HEK293 (cell line): ENCODE measurements at regions not wholly inside any gene's neighbourhood (a gene's known extent, or its start where the extent isn't known, plus 50 kb on each side); places are given as distances from the start of the nearest gene placed in this dataset.
A peak's percentile ranks its signal among the peaks of the same experiment; 100 is the strongest.

Experiments
- CTCF ChIA-PET: fragments of 350-600 bp; formaldehyde crosslinking; extraction: SDS; loops from one replicate; lab custom pipeline; 2021; ENCODE audit warnings: antibody characterized with exemption; lab: Yijun Ruan, JAX
- POLR2A ChIA-PET: fragments of 300-600 bp; formaldehyde crosslinking; extraction: SDS; loops from one replicate; lab custom pipeline; 2020; ENCODE audit warnings: antibody characterized with exemption, inconsistent platforms; lab: Yijun Ruan, JAX
- H3K27ac ChIP-seq: fragments of 200-500 bp; sonication (Bioruptor generic); 2 replicates; pipeline ENCODE4 v1.5.1; 2014; ENCODE audit warnings: low read depth, low read length, control low read depth, inconsistent platforms; ENCODE audit errors: extremely low read depth
- H3K36me3 ChIP-seq, 2 experiments: fragments of 200-500 bp in 1 of 2; sonication (Bioruptor generic) in 1 of 2; 1 replicate in 1 of 2; 2 replicates in 1 of 2; pipeline ENCODE4 v1.5.1; 2014 to 2017; ENCODE audit warnings: inconsistent platforms in 2 of 2, low read length in 2 of 2; ENCODE audit not compliant: control insufficient read depth in 2 of 2, insufficient read depth in 1 of 2
- H3K4me1 ChIP-seq: fragments of 200-500 bp; sonication (Bioruptor generic); 2 replicates; pipeline ENCODE4 v1.5.1; 2014; ENCODE audit warnings: mild to moderate bottlenecking, low read length, inconsistent platforms; ENCODE audit not compliant: control insufficient read depth, insufficient read depth
- H3K4me3 ChIP-seq: 2 replicates; pipeline ENCODE4 v1.5.1; 2011; ENCODE audit warnings: low read depth, mild to moderate bottlenecking, control low read depth, low read length, moderate library complexity
- H3K9me3 ChIP-seq: fragments of 200-500 bp; sonication (Bioruptor generic); 2 replicates; pipeline ENCODE4 v1.5.1; 2014; ENCODE audit warnings: low read depth, low read length, inconsistent platforms; ENCODE audit not compliant: control insufficient read depth, insufficient read depth
- AEBP2 ChIP-seq: fragments of 450-650 bp; formaldehyde crosslinking; IDR thresholded peaks from 2 replicates; pipeline ENCODE4 v1.5.1; 2016; ENCODE audit warnings: missing biosample characterization, missing genetic modification characterization, borderline replicate concordance
- KLF8 ChIP-seq: fragments of 450-650 bp; formaldehyde crosslinking; IDR thresholded peaks from 2 replicates; pipeline ENCODE4 v1.5.1; 2016; ENCODE audit warnings: missing biosample characterization, missing genetic modification characterization
- SP2 ChIP-seq: fragments of 450-650 bp; formaldehyde crosslinking; IDR thresholded peaks from 2 replicates; pipeline ENCODE4 v1.5.1; 2016; ENCODE audit warnings: missing biosample characterization, missing genetic modification characterization
- ZBTB10 ChIP-seq: fragments of 450-650 bp; formaldehyde crosslinking; IDR thresholded peaks from 2 replicates; pipeline ENCODE4 v1.5.1; 2016; ENCODE audit warnings: missing biosample characterization, missing genetic modification characterization
- ZEB2 ChIP-seq: fragments of 450-650 bp; formaldehyde crosslinking; IDR thresholded peaks from 2 replicates; pipeline ENCODE4 v1.5.1; 2016; ENCODE audit warnings: missing biosample characterization, missing genetic modification characterization
- ZNF132 ChIP-seq: fragments of 450-650 bp; formaldehyde crosslinking; IDR thresholded peaks from 2 replicates; pipeline ENCODE4 v1.5.1; 2017; ENCODE audit warnings: missing biosample characterization, missing genetic modification characterization, borderline replicate concordance
- ZNF146 ChIP-seq: fragments of 450-650 bp; formaldehyde crosslinking; IDR thresholded peaks from 2 replicates; pipeline ENCODE4 v1.5.1; 2016; ENCODE audit warnings: missing biosample characterization, missing genetic modification characterization
- ZNF2 ChIP-seq: fragments of 450-650 bp; formaldehyde crosslinking; IDR thresholded peaks from 2 replicates; pipeline ENCODE4 v1.5.1; 2016; ENCODE audit warnings: missing biosample characterization, missing genetic modification characterization
- ZNF211 ChIP-seq: fragments of 450-650 bp; formaldehyde crosslinking; IDR thresholded peaks from 2 replicates; pipeline ENCODE4 v1.5.1; 2016; ENCODE audit warnings: low read depth, missing biosample characterization, missing genetic modification characterization
- ZNF248 ChIP-seq: fragments of 450-650 bp; formaldehyde crosslinking; IDR thresholded peaks from 2 replicates; pipeline ENCODE4 v1.5.1; 2017; ENCODE audit warnings: missing biosample characterization, missing genetic modification characterization
- ZNF266 ChIP-seq: fragments of 450-650 bp; formaldehyde crosslinking; IDR thresholded peaks from 2 replicates; pipeline ENCODE4 v1.5.1; 2016; ENCODE audit warnings: missing biosample characterization, missing genetic modification characterization, low read depth
- ZNF292 ChIP-seq: fragments of 450-650 bp; formaldehyde crosslinking; IDR thresholded peaks from 2 replicates; pipeline ENCODE4 v1.5.1; 2016; ENCODE audit warnings: low read depth, missing biosample characterization, missing genetic modification characterization, borderline replicate concordance
- ZNF302 ChIP-seq: fragments of 450-650 bp; formaldehyde crosslinking; IDR thresholded peaks from 2 replicates; pipeline ENCODE4 v1.5.1; 2016; ENCODE audit warnings: missing biosample characterization, missing genetic modification characterization, low read depth
- ZNF366 ChIP-seq: fragments of 450-650 bp; formaldehyde crosslinking; conservative IDR thresholded peaks from 2 replicates; pipeline ENCODE4 v1.5.1; 2016; ENCODE audit warnings: missing biosample characterization, missing genetic modification characterization
- ZNF416 ChIP-seq: fragments of 450-650 bp; formaldehyde crosslinking; IDR thresholded peaks from 2 replicates; pipeline ENCODE4 v1.5.1; 2016; ENCODE audit warnings: missing biosample characterization, missing genetic modification characterization
- ZNF423 ChIP-seq: fragments of 450-650 bp; formaldehyde crosslinking; IDR thresholded peaks from 2 replicates; pipeline ENCODE4 v1.5.1; 2016; ENCODE audit warnings: missing biosample characterization, missing genetic modification characterization
- ZNF580 ChIP-seq: fragments of 450-650 bp; formaldehyde crosslinking; IDR thresholded peaks from 2 replicates; pipeline ENCODE4 v1.5.1; 2016; ENCODE audit warnings: missing biosample characterization, missing genetic modification characterization
- ZNF621 ChIP-seq: fragments of 450-650 bp; formaldehyde crosslinking; IDR thresholded peaks from 2 replicates; pipeline ENCODE4 v1.5.1; 2017; ENCODE audit warnings: missing biosample characterization, missing genetic modification characterization
- ZNF629 ChIP-seq: fragments of 450-650 bp; formaldehyde crosslinking; IDR thresholded peaks from 2 replicates; pipeline ENCODE4 v1.5.1; 2017; ENCODE audit warnings: missing biosample characterization, missing genetic modification characterization
- ZNF660 ChIP-seq: fragments of 450-650 bp; IDR thresholded peaks from 2 replicates; pipeline ENCODE4 v1.5.1; 2018; ENCODE audit warnings: missing biosample characterization, mild to moderate bottlenecking, missing genetic modification characterization
- ZNF777 ChIP-seq: fragments of 450-650 bp; formaldehyde crosslinking; IDR thresholded peaks from 2 replicates; pipeline ENCODE4 v1.5.1; 2017; ENCODE audit warnings: missing biosample characterization, missing genetic modification characterization, borderline replicate concordance
- ZNF843 ChIP-seq: fragments of 450-650 bp; formaldehyde crosslinking; IDR thresholded peaks from 2 replicates; pipeline ENCODE4 v1.5.1; 2016; ENCODE audit warnings: missing biosample characterization, missing genetic modification characterization
- TF ChIP-seq, protein P1 (sequence below): fragments of 450-650 bp; formaldehyde crosslinking; IDR thresholded peaks from 2 replicates; pipeline ENCODE4 v1.5.1; 2016; ENCODE audit warnings: missing biosample characterization, missing genetic modification characterization
- TF ChIP-seq, protein P2 (sequence below): fragments of 450-650 bp; formaldehyde crosslinking; IDR thresholded peaks from 2 replicates; pipeline ENCODE4 v1.5.1; 2016; ENCODE audit warnings: missing biosample characterization, missing genetic modification characterization

- TF ChIP-seq ZNF423 (tag by site-specific recombination): no peak
- TF ChIP-seq ZNF629 (tag by site-specific recombination): peak; percentile 35; the same call in 1 of the 2 replicates
- no peak for TF ChIP-seq ZNF248 (tag by site-specific recombination)
- TF ChIP-seq, protein P1, sequence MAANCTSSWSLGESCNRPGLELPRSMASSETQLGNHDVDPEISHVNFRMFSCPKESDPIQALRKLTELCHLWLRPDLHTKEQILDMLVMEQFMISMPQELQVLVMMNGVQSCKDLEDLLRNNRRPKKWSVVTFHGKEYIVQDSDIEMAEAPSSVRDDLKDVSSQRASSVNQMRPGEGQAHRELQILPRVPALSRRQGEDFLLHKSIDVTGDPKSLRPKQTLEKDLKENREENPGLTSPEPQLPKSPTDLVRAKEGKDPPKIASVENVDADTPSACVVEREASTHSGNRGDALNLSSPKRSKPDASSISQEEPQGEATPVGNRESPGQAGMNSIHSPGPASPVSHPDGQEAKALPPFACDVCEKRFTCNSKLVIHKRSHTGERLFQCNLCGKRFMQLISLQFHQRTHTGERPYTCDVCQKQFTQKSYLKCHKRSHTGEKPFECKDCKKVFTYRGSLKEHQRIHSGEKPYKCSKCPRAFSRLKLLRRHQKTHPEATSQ (tag by site-specific recombination): no peak
- TF ChIP-seq ZNF266 (tag by site-specific recombination): no peak; the same call in 1 of the 2 replicates
- no peak for TF ChIP-seq ZNF211 (tag by site-specific recombination)
- TF ChIP-seq ZNF302: no peak
- TF ChIP-seq ZNF621 (tag by site-specific recombination): no peak
- TF ChIP-seq ZNF580 (tag by site-specific recombination): no peak; the same call in 1 of the 2 replicates
- no peak for TF ChIP-seq SP2 (tag by site-specific recombination)
- TF ChIP-seq ZNF366: 0 out of 2 replicates have a peak, but pooled peaks have one; percentile 7
- TF ChIP-seq AEBP2 (tag by site-specific recombination): no peak
- no peak for TF ChIP-seq ZNF416 (tag by site-specific recombination)
- no peak for TF ChIP-seq KLF8
- TF ChIP-seq, protein P2, sequence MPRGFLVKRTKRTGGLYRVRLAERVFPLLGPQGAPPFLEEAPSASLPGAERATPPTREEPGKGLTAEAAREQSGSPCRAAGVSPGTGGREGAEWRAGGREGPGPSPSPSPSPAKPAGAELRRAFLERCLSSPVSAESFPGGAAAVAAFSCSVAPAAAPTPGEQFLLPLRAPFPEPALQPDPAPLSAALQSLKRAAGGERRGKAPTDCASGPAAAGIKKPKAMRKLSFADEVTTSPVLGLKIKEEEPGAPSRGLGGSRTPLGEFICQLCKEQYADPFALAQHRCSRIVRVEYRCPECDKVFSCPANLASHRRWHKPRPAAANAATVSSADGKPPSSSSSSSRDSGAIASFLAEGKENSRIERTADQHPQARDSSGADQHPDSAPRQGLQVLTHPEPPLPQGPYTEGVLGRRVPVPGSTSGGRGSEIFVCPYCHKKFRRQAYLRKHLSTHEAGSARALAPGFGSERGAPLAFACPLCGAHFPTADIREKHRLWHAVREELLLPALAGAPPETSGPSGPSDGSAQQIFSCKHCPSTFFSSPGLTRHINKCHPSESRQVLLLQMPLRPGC (tag by site-specific recombination): no peak
- TF ChIP-seq ZNF132 (tag by site-specific recombination): no peak
- peak; percentile 44; the same call in 1 of the 2 replicates for TF ChIP-seq ZNF843
- TF ChIP-seq ZNF292 (tag by site-specific recombination): no peak
- no peak for TF ChIP-seq ZNF660 (tag by site-specific recombination)
These were observed 96.8 kb downstream of the IYD start (continued) for GRCh38 chr6:150465610-150466009.

DNA sequence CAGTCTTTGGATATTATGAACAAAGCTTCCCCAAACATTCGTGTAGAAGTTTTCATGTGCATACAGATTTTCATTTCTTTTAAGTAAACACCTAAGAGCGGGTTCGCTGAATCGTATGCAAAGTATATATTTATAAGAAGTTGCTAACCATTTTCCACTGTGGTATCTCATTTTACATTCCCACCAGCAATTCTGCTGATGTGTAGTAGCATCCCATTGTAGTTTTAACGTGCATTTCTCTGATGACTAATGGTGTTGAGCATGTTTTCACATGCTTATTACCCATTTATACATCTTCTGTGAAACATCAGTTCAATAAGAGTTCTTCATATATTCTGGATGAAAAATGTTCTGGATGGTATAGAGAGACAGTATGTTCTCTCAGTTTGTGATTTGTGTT, 97.4 kb downstream of the IYD start:
- Histone ChIP-seq H3K36me3 (no peaks in the 10 kb centered on the region), H3K4me3 (no peak overlapping the region), H3K9me3 (no peaks in the 10 kb centered on the region)
- POLR2A ChIA-PET: no interaction called here
- TF ChIP-seq ZNF2 (no peak), ZEB2 (0 out of 2 replicates have a peak, but pooled peaks have one; percentile 10), ZNF146 (tag by site-specific recombination) (no peak), ZBTB10 (tag by site-specific recombination) (no peak), ZNF777 (no peak)
- TF ChIP-seq, protein P2 (tag by site-specific recombination): no peak
- TF ChIP-seq, all 188 proteins: peak for 1
- CTCF ChIA-PET: interaction anchor here (0.6 to 1.1 kb wide), 3 partner anchors 48 to 257 kb away, joined by 3 read pairs; no protein-coding TSS in a partner anchor
- Histone ChIP-seq H3K27ac (no peak overlapping the region), H3K4me1 (no peaks in the 10 kb centered on the region; the same call in none of the 2 replicates)
